ENCODE measurements at regions not wholly inside any gene's neighbourhood (a gene's known extent, or its start where the extent isn't known, plus 50 kb on each side); places are given as distances from the start of the nearest gene placed in this dataset.

DNA sequence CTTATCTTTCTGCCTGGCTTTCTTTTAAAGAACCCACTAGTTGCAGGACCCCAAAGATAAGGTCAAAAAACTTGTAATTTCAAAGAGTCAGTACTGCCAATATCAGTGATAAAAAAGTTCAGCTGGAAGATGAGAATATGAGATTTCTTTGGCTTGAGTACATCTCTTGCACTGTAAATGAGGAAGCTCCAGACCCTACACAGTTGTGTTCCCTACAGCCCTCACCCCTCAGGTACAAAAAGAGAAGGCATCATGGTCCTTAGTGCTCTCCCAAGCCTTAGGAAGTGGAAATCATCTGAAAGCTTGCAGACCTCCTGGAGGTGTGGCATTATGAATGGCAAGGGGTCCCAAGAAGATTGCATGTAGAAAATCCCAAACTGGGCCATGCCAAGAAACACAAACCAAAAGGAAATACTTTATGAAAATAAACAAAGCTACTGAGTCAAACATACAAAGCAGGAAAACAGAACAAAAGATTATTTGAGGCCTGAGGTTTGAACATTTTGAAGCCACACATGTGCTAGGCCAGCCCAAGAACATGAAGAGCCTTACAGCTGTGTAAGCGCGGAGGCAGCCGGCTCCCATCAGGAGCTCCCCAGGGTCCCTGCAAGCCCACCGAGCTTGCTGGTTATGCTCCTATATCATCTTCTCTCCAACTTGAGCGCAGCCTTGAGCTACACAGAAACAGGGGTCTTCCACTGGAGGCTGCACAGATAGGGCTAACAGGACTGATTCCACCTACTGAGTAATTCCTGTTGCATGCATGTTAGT lies 217.0 kb downstream of the OSR1 start:
- no peak for DNase-seq
- no peak overlapping the region for H3K4me3 ChIP-seq
- no peaks in the 10 kb centered on the region for H3K36me3 ChIP-seq
- intact Hi-C loops (cut with micrococcal nuclease): no loop called here
- H3K9me3 ChIP-seq (replicated peaks): no peaks in the 10 kb centered on the region
- TF ChIP-seq, protein P1, sequence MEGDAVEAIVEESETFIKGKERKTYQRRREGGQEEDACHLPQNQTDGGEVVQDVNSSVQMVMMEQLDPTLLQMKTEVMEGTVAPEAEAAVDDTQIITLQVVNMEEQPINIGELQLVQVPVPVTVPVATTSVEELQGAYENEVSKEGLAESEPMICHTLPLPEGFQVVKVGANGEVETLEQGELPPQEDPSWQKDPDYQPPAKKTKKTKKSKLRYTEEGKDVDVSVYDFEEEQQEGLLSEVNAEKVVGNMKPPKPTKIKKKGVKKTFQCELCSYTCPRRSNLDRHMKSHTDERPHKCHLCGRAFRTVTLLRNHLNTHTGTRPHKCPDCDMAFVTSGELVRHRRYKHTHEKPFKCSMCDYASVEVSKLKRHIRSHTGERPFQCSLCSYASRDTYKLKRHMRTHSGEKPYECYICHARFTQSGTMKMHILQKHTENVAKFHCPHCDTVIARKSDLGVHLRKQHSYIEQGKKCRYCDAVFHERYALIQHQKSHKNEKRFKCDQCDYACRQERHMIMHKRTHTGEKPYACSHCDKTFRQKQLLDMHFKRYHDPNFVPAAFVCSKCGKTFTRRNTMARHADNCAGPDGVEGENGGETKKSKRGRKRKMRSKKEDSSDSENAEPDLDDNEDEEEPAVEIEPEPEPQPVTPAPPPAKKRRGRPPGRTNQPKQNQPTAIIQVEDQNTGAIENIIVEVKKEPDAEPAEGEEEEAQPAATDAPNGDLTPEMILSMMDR (IDR thresholded peaks at IDR 0.05; ENCODE audit: borderline replicate concordance): no peak
- H3K27me3 ChIP-seq (ENCODE audit: low read depth): no peaks in the 10 kb centered on the region
- no peak overlapping the region for H3K27ac ChIP-seq (replicated peaks)
- no peaks in the 10 kb centered on the region for H3K4me1 ChIP-seq

DNA sequence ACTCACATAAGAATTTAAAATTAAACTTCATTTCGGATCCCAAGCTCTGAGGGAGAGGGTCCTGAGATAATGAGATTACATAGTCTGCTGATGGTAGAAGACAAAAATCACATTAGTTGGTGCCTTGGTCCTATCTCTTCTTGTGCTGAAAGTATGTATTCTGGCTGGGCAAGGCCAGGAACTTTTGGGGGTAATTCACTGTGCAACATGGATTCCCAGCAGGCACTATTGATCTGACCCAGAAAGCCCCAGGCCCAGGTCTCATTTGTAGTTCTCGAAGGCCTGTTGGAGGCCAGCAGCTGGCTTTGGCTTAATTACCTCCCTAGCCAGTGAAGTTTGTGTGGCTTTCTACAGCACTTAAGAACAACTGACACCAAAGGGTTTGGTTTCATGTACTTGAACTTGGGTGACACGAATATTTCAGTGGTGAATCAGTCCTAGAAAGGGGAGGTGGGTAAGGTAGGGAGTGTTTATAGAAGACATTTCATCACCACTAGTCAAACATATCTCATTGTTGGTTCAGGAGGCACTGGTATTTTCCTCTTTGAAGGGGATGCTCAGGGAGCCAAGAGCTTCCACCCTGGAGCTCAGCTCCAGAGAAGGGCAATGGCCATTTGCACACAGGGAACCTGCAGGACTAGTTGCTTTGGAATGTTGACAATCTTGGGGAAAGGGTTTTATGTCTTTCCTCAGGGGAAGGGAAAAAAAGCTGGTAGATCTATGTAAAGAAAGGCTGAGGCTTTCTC lies 217.8 kb downstream of the OSR1 start:
- no peaks in the 10 kb centered on the region for H3K4me1 ChIP-seq
- intact Hi-C loops (cut with micrococcal nuclease): no loop called here
- H3K9me3 ChIP-seq (replicated peaks): no peaks in the 10 kb centered on the region
- H3K27ac ChIP-seq (replicated peaks): no peak overlapping the region
- DNase-seq: no peak
- H3K36me3 ChIP-seq: no peaks in the 10 kb centered on the region
- H3K4me3 ChIP-seq: no peak overlapping the region
- TF ChIP-seq, protein P1 (IDR thresholded peaks at IDR 0.05; ENCODE audit: borderline replicate concordance): no peak
- no peaks in the 10 kb centered on the region for H3K27me3 ChIP-seq (ENCODE audit: low read depth)

DNA sequence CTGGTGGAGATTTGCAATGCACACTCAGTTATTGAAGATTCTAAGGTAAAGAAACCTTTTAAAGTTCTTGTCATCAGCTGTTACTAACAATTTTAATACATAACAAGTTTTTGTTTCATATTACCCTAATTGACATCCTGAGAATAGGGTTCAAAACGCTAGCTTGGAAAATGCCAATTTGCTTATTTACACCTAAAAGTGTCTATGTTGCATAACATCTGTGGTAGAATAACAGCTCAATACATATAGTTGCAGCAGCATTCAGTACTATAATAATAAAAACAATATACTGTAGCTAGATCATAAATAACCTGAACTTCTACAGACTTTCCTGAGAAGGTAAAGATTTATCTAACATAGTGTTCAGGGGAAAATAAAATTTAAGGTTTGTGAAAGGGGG lies 219.0 kb downstream of the OSR1 start:
- intact Hi-C loops (cut with micrococcal nuclease): no loop called here
- Histone ChIP-seq H3K4me1 (no peaks in the 10 kb centered on the region), H3K4me3 (no peak overlapping the region), H3K9me3 (replicated peaks) (peaks cover 7% of the 10 kb centered on the region), H3K27me3 (ENCODE audit: low read depth) (no peaks in the 10 kb centered on the region), H3K36me3 (no peaks in the 10 kb centered on the region), H3K27ac (replicated peaks) (no peak overlapping the region)
- TF ChIP-seq, protein P1 (IDR thresholded peaks at IDR 0.05; ENCODE audit: borderline replicate concordance): no peak
- no peak for DNase-seq

DNA sequence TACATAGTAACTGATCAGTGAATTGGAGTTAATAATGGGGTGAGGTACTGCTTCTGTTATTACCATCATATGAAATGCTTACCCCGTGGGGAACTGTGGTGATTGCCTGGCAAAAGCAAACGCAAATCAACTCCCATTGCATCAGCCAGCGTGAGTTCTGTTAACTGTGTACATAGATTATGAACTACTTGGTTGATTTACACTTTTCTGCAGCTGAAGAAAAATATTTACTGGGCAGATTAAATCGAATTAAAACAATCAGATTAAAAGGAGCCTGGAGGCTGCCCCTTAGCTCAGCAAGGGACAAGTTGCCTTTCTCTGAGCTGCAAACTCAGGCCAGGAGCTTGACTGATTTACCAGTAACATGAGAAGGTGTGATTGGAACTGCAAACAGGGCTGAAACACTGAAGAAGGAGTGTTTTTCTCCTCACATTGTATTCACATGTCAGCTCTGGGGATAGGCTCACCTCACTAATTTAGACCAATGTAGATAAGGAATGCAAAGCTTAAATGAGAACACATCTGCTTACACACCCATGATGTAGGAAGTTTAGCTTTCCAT lies 220.1 kb downstream of the OSR1 start:
- Histone ChIP-seq H3K27me3 (ENCODE audit: low read depth) (no peaks in the 10 kb centered on the region), H3K27ac (replicated peaks) (no peak overlapping the region), H3K9me3 (replicated peaks) (peaks cover 7% of the 10 kb centered on the region), H3K36me3 (no peaks in the 10 kb centered on the region), H3K4me3 (no peak overlapping the region), H3K4me1 (no peaks in the 10 kb centered on the region)
- DNase-seq: no peak
- intact Hi-C loops (cut with micrococcal nuclease): no loop called here
- TF ChIP-seq, protein P1 (IDR thresholded peaks at IDR 0.05; ENCODE audit: borderline replicate concordance): no peak

DNA sequence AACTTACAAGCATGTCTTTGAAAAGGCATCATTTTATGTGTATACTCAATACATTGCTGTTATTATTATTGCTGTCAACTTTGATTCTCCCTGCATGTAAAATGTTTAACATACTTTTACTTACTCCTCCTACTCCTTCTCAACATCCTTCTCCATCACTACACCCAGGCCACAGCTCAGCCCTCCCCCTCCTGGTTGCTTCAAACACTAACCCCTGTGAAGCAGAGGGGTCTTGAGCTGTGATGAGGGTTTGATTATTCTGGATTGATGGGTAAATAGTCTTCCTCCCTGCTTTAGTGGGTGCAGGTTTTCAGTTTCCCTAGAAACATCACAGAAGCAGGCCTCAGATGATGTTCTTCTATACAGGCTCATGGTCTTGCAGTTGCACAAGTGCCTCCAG lies 221.0 kb downstream of the OSR1 start:
- DNase-seq: no peak
- TF ChIP-seq, protein P1 (IDR thresholded peaks at IDR 0.05; ENCODE audit: borderline replicate concordance): no peak
- no peak overlapping the region for H3K27ac ChIP-seq (replicated peaks)
- H3K9me3 ChIP-seq (replicated peaks): peaks cover 7% of the 10 kb centered on the region
- H3K27me3 ChIP-seq (ENCODE audit: low read depth): no peaks in the 10 kb centered on the region
- no peaks in the 10 kb centered on the region for H3K36me3 ChIP-seq
- intact Hi-C loops (cut with micrococcal nuclease): no loop called here
- H3K4me1 ChIP-seq: no peaks in the 10 kb centered on the region
- H3K4me3 ChIP-seq: no peak overlapping the region
